K562 (cell line): ENCODE measurements at regions not wholly inside any gene's neighbourhood (a gene's known extent, or its start where the extent isn't known, plus 50 kb on each side); places are given as distances from the start of the nearest gene placed in this dataset.

Experiments used
- BRF1 ChIP-seq: IDR thresholded peaks from 3 replicates; pipeline ENCODE4 v1.6.1; 2011; ENCODE audit warnings: borderline replicate concordance, mild to moderate bottlenecking; ENCODE audit not compliant: insufficient read length; ENCODE audit errors: extremely low read depth
- DPF2 ChIP-seq: fragments of 450-650 bp; IDR thresholded peaks from 2 replicates; pipeline ENCODE4 v1.6.1; 2016
- HNRNPL ChIP-seq: fragments of 200-400 bp; formaldehyde crosslinking; IDR thresholded peaks from 2 replicates; pipeline ENCODE4 v1.6.1; 2017; ENCODE audit warnings: low read depth, mild to moderate bottlenecking, low read length
- HNRNPUL1 ChIP-seq: fragments of 200-400 bp; formaldehyde crosslinking; IDR thresholded peaks from 2 replicates; pipeline ENCODE4 v1.6.1; 2017; ENCODE audit warnings: low read length
- ILF3 ChIP-seq: fragments of 450-650 bp; IDR thresholded peaks from 2 replicates; pipeline ENCODE4 v1.6.1; 2018; ENCODE audit warnings: antibody characterized with exemption, mild to moderate bottlenecking, moderate library complexity, borderline replicate concordance
- JUND ChIP-seq, 2 experiments: IDR thresholded peaks; 2 replicates in 1 of 2; 3 replicates in 1 of 2; pipeline ENCODE4 v1.6.1; 2011; ENCODE audit warnings: borderline replicate concordance in 2 of 2, low read depth in 2 of 2, low read length in 2 of 2, improper control_type of control experiment in 1 of 2, missing biosample characterization in 1 of 2, missing genetic modification characterization in 1 of 2, missing genetic modification reagents in 1 of 2
- KDM4B ChIP-seq, 2 experiments: fragments of 450-650 bp in 1 of 2; sonication (generic) in 1 of 2; IDR thresholded peaks; 2 replicates each; pipeline ENCODE4 v1.6.1; 2016 to 2017; ENCODE audit warnings: borderline replicate concordance in 2 of 2, antibody characterized with exemption in 1 of 2, low read depth in 1 of 2, mild to moderate bottlenecking in 1 of 2
- MYC ChIP-seq, 2 experiments: fragments of 250-450 bp in 1 of 2; sonication (Bioruptor Pico) in 1 of 2; IDR thresholded peaks; 2 replicates each; pipeline versions ENCODE4 v1.5.1 to v1.6.1; 2012 to 2021; ENCODE audit warnings: low read depth in 2 of 2, borderline replicate concordance in 1 of 2, improper control_type of control experiment in 1 of 2, low read length in 1 of 2, mild to moderate bottlenecking in 1 of 2, moderate library complexity in 1 of 2
- NCOR1 ChIP-seq: fragments of 450-650 bp; IDR thresholded peaks from 2 replicates; pipeline ENCODE4 v1.6.1; 2016; ENCODE audit warnings: mild to moderate bottlenecking, moderate library complexity
- NFE2 ChIP-seq: IDR thresholded peaks from 2 replicates; pipeline ENCODE4 v1.6.1; 2014; ENCODE audit warnings: antibody characterized with exemption, low read depth
- NFIC ChIP-seq: fragments of 450-650 bp; IDR thresholded peaks from 2 replicates; pipeline ENCODE4 v1.6.1; 2017; ENCODE audit warnings: mild to moderate bottlenecking, inconsistent platforms
- POLR3A ChIP-seq: IDR thresholded peaks from 2 replicates; pipeline ENCODE4 v1.6.1; 2011; ENCODE audit warnings: borderline replicate concordance, mild to moderate bottlenecking, moderate library complexity; ENCODE audit not compliant: insufficient read length, insufficient read depth; ENCODE audit errors: extremely low read depth
- POLR3G ChIP-seq: IDR thresholded peaks from 2 replicates; pipeline ENCODE4 v1.6.1; 2011; ENCODE audit not compliant: insufficient read length, insufficient replicate concordance; ENCODE audit errors: extremely low read depth
- SAFB ChIP-seq: fragments of 200-400 bp; formaldehyde crosslinking; IDR thresholded peaks from 2 replicates; pipeline ENCODE4 v1.6.1; 2017; ENCODE audit warnings: low read depth, low read length, borderline replicate concordance
- TEAD4 ChIP-seq, 2 experiments: sonication (generic) in 1 of 2; formaldehyde crosslinking in 1 of 2; IDR thresholded peaks; 2 replicates each; pipeline versions ENCODE4 v1.6.1 to v1.8.0; 2012 to 2022; ENCODE audit warnings: borderline replicate concordance in 1 of 2, inconsistent platforms in 1 of 2, low read length in 1 of 2, mild to moderate bottlenecking in 1 of 2, missing genetic modification reagents in 1 of 2
- TRIM24 ChIP-seq, 2 experiments: fragments of 450-650 bp; IDR thresholded peaks; 2 replicates each; pipeline ENCODE4 v1.6.1; 2016
- ZNF354B ChIP-seq: fragments of 250-450 bp; sonication (Bioruptor Pico); IDR thresholded peaks from 2 replicates; pipeline ENCODE4 v1.4.0; 2020
- TF ChIP-seq, protein P1 (sequence below), 2 experiments: fragments of 450-650 bp in 1 of 2; sonication (generic) in 1 of 2; formaldehyde crosslinking in 1 of 2; IDR thresholded peaks; 2 replicates each; pipeline versions ENCODE4 v1.7.1 to v1.9.0; 2016 to 2022; ENCODE audit warnings: inconsistent platforms in 1 of 2, mild to moderate bottlenecking in 1 of 2, missing genetic modification reagents in 1 of 2

DNA sequence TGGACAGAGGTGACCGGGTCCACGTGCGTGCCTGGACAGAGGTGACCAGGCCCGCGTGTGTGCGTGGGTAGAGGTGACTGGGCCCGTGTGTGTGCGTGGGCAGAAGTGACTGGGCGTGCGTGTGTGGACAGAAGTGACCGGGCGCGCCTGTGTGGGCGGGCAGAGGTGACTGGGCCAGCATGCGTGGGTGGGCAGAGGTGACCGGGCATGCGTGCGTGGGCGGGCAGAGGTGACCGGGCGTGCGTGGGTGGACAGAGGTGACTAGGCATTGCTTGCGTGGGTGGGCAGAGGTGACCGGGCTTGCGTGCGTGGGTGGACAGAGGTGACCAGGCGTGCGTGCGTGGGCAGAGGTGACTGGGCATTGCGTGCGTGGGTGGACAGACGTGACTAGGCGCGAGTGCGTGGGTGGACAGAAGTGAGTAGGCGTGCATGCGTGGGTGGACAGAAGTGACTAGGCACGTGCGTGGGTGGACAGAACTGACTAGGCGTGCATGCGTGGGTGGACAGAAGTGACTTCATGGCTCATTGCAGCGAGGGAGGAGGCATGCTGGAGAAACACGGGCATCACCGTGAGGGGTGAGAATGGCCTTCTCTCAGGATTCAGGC, 254.1 kb upstream of the IRX4 start (continued):
- TF ChIP-seq, protein P1, sequence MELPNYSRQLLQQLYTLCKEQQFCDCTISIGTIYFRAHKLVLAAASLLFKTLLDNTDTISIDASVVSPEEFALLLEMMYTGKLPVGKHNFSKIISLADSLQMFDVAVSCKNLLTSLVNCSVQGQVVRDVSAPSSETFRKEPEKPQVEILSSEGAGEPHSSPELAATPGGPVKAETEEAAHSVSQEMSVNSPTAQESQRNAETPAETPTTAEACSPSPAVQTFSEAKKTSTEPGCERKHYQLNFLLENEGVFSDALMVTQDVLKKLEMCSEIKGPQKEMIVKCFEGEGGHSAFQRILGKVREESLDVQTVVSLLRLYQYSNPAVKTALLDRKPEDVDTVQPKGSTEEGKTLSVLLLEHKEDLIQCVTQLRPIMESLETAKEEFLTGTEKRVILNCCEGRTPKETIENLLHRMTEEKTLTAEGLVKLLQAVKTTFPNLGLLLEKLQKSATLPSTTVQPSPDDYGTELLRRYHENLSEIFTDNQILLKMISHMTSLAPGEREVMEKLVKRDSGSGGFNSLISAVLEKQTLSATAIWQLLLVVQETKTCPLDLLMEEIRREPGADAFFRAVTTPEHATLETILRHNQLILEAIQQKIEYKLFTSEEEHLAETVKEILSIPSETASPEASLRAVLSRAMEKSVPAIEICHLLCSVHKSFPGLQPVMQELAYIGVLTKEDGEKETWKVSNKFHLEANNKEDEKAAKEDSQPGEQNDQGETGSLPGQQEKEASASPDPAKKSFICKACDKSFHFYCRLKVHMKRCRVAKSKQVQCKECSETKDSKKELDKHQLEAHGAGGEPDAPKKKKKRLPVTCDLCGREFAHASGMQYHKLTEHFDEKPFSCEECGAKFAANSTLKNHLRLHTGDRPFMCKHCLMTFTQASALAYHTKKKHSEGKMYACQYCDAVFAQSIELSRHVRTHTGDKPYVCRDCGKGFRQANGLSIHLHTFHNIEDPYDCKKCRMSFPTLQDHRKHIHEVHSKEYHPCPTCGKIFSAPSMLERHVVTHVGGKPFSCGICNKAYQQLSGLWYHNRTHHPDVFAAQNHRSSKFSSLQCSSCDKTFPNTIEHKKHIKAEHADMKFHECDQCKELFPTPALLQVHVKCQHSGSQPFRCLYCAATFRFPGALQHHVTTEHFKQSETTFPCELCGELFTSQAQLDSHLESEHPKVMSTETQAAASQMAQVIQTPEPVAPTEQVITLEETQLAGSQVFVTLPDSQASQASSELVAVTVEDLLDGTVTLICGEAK (IDR thresholded peaks at IDR 0.05), result no peak
- TF ChIP-seq, protein P1 (CRISPR knock-in tag; IDR thresholded peaks at IDR 0.05), result no peak
- TF ChIP-seq POLR3G (no peak), MYC (IDR thresholded peaks at IDR 0.05; ENCODE audit: low read depth, low read length) (no peak), MYC (CRISPR knock-in tag; IDR thresholded peaks at IDR 0.05; ENCODE audit: borderline replicate concordance, low read depth) (no peak), DPF2 (peak; percentile 53; the same call in 1 of the 2 replicates), ILF3 (no peak), ZNF354B (no peak), HNRNPL (0 out of 2 replicates have a peak, but pooled peaks have one; percentile 18), NFE2 (peak; percentile 87), HNRNPUL1 (peak; percentile 99), NFIC (no peak), JUND (IDR thresholded peaks at IDR 0.05; ENCODE audit: borderline replicate concordance, low read depth, low read length) (no peak), JUND (tag; IDR thresholded peaks at IDR 0.05; ENCODE audit: borderline replicate concordance, low read depth, low read length) (no peak), KDM4B (IDR thresholded peaks at IDR 0.05; ENCODE audit: borderline replicate concordance in 2 of 2, low read depth in 1 of 2) (no peak), SAFB (peak; percentile 88), BRF1 (no peak), POLR3A (no peak), TRIM24 (IDR thresholded peaks at IDR 0.05) (peak; percentile 92 to 98), TEAD4 (IDR thresholded peaks at IDR 0.05; ENCODE audit: low read length) (peak; percentile 95), TEAD4 (CRISPR knock-in tag; IDR thresholded peaks at IDR 0.05; ENCODE audit: borderline replicate concordance) (no peak), NCOR1 (no peak)
